LNCaP clone FGC (cell line): ENCODE measurements at regions not wholly inside any gene's neighbourhood (a gene's known extent, or its start where the extent isn't known, plus 50 kb on each side); places are given as distances from the start of the nearest gene placed in this dataset.
A peak's percentile ranks its signal among the peaks of the same experiment; 100 is the strongest.
"Not testable (repeated sequence)": the region's sequence is repeated elsewhere in the genome, so short reads cannot be mapped to it uniquely, and the experiment has no call there.

Experiments
- DNase-seq: peaks from one replicate; pipeline ENCODE4 v3.0.0-alpha.2; 2011; ENCODE audit warnings: low read depth
- H3K4me3 ChIP-seq: 2 replicates; pipeline ENCODE4 v1.5.1; 2011; ENCODE audit warnings: mild to moderate bottlenecking, low read depth, low read length, control low read depth
- CTCF ChIP-seq: IDR thresholded peaks from 2 replicates; pipeline ENCODE4 v1.5.1; 2012; ENCODE audit warnings: mild to moderate bottlenecking; ENCODE audit not compliant: control insufficient read depth, insufficient read depth; ENCODE audit errors: extremely low read depth

GRCh38 chr20:48524582-48524981, 303.2 kb downstream of the PREX1 start:
- no peak for TF ChIP-seq CTCF
- H3K4me3 ChIP-seq = no peak overlapping the region
- DNase-seq = no peak

DNA sequence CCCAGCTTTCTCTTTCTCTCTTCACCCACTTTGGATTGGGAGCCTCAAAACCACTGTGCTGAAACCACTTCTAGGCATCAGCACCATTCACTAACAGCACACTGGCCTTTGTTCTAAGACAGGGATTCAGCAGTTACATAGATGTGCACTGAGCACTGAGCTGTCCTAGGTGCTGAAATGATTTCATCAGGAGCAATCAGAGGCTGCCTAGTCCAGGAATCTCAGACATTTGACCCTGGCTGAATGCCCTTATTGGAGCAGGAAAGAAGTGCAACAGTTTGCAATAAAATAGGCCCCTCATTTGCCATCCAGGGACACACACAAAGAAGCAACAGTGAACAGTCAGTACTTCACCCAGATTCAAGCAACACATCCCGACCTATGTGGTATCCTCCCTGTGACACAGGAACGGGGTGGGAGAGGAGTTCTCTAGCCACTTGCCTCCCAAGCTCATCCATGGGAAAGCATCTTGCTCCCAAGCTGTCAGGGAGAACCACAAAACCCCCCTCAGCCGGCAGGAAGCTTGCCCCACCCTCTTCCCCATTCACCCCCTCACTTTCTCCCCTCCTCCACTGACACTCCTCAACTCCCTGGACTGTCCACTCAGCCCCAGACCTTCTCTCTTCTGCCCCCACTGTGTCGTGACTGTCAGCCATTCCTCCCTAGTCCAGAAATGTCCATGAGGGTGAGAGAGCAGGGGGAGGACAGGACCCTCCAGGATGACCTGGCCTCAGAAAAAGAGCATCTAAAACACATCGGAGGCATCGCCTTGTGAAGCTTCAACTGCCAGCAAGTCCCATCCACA, 304.4 kb downstream of the PREX1 start:
- DNase-seq = peak; percentile 43
- TF ChIP-seq CTCF = no peak
- H3K4me3 ChIP-seq = no peak overlapping the region

- no peak for TF ChIP-seq CTCF
- no peak for DNase-seq
- H3K4me3 ChIP-seq = no peak overlapping the region
Observed at GRCh38 chr20:48521121-48521520, 306.7 kb downstream of the PREX1 start.

DNA sequence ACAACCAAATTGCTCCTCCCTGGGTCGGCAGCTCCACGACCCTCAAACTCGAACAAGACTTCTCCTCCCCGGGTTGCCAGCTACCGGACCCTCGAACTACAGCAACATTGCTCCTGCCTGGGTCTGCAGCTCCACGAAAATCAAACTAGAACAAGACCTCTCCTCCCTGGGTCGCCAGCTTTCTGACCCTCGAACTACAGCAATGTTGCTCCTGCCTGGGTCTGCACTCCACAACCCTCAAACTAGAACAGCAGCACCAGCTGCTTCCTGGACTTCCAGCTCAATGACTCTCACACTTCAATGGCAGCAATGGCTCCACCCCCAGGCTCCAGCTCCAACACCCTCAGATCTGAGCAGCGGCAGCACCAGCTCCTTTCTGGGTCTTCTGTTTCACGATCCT, 311.6 kb downstream of the PREX1 start:
- H3K4me3 ChIP-seq, DNase-seq: not testable (repeated sequence)

GRCh38 chr20:48514577-48514976, 313.2 kb downstream of the PREX1 start:
- H3K4me3 ChIP-seq, DNase-seq: not testable (repeated sequence)

DNA sequence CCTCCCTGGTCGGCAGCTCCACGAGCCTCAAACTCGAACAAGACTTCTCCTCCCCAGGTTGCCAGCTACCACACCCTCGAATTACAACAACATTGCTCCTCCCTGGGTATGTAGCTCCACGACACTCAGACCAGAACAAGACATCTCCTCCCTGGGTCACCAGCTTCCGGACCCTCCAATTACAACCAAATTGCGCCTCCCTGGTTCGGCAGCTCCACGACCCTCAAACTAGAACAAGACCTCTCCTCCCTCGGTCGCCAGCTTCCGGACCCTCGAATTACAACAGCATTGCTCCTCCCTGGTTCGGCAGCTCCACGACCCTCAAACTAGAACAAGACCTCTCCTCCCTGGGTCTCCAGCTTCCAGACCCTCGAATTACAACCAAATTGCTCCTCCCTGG, 315.3 kb downstream of the PREX1 start:
- not testable (repeated sequence) for H3K4me3 ChIP-seq, DNase-seq

- not testable (repeated sequence) for DNase-seq
Observed at GRCh38 chr20:48505066-48505465, 322.7 kb downstream of the PREX1 start.

DNA sequence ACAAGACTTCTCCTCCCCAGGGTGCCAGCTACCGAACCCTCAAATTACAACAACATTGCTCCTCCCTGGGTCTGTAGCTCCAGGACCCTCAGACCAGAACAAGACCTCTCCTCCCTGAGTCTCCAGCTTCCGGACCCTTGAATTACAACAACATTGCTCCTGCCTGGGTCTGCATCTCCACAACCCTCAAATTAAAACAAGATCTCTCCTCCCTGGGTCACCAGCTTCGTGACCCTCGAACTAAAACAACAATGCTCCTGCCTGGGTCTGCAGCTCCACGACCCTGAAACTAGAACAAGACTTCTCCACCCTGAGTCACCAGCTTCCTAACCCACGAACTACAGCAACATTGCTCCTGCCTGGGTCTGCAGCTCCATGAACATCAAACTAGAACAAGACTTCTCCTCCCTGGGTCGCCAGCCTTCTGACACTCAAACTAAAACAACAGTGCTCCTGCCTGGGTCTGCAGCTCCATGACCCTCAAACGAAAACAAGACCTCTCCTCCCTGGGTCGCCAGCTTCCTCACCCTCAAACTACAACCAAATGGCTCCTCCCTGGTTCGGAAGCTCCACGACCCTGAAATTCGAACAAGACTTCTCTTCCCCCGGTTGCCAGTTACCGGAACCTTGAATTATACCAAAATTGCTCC, 324.5 kb downstream of the PREX1 start:
- H3K4me3 ChIP-seq = no peak overlapping the region
- DNase-seq = no peak
- no peak for TF ChIP-seq CTCF

More at GRCh38 chr20:48505066-48505465, 322.7 kb downstream of the PREX1 start:
- not testable (repeated sequence) for H3K4me3 ChIP-seq

DNA sequence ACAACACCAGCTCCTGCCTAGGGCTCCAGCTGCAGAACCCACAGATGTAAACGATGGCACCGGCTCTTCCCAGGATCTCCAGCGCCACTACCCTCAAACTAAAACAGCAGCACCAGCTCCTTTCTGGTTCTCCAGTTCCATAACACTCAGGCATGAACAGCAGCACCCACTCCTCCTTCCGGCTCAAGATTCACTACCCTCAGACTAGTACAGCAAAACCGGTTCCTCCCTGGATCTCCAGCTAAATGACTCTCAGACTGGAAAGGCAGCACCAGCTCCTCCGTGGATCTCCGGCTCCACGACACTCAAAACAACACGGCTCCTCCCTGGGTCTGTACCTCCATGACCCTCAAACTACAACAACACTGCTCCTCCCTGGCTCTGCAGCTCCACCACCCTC, 325.0 kb downstream of the PREX1 start:
- no peak for TF ChIP-seq CTCF
- DNase-seq = no peak
- H3K4me3 ChIP-seq = no peak overlapping the region
